WTC11 (cell line): ENCODE measurements at regions not wholly inside any gene's neighbourhood (a gene's known extent, or its start where the extent isn't known, plus 50 kb on each side); places are given as distances from the start of the nearest gene placed in this dataset.

Source experiments
- ATAC-seq: fragments of 200-7000 bp; cut with Tn5 transposase; 2 replicates; pipeline ENCODE4 v1.10.0; 2021; ENCODE audit warnings: mild to moderate bottlenecking, moderate library complexity
- CTCF ChIA-PET: fragments of 300-600 bp; sonication (Branson Sonifier 250); formaldehyde crosslinking; loops from one replicate; lab custom pipeline; 2021; ENCODE audit warnings: antibody characterized with exemption; lab: Charles Lee
- POLR2A ChIA-PET: fragments of 350-600 bp; sonication (Branson Sonifier 250); formaldehyde crosslinking; loops from one replicate; lab custom pipeline; 2021; ENCODE audit warnings: antibody characterized with exemption; lab: Charles Lee
- DNase-seq: peaks from one replicate; pipeline ENCODE4 v3.0.0; 2021; ENCODE audit warnings: low spot score
- H3K27ac Mint-ChIP-seq: 2 replicates; pipeline ENCODE4 v1.8.0; 2021; ENCODE audit warnings: mixed read lengths
- H3K27me3 Mint-ChIP-seq: 2 replicates; pipeline ENCODE4 v1.8.0; 2021; ENCODE audit warnings: low read depth, mild to moderate bottlenecking, moderate library complexity, mixed read lengths
- H3K36me3 Mint-ChIP-seq: 2 replicates; pipeline ENCODE4 v1.8.0; 2021; ENCODE audit warnings: mixed read lengths
- H3K4me1 Mint-ChIP-seq: 2 replicates; pipeline ENCODE4 v1.8.0; 2022; ENCODE audit warnings: mixed read lengths
- H3K4me3 Mint-ChIP-seq: 2 replicates; pipeline ENCODE4 v1.8.0; 2021; ENCODE audit warnings: mild to moderate bottlenecking, moderate library complexity, mixed read lengths
- H3K9me3 Mint-ChIP-seq: 2 replicates; pipeline ENCODE4 v1.8.0; 2021; ENCODE audit warnings: mixed read lengths
- ATF3 ChIP-seq: sonication (generic); formaldehyde crosslinking; conservative IDR thresholded peaks from 2 replicates; pipeline ENCODE4 v1.8.1; 2022; ENCODE audit warnings: mild to moderate bottlenecking, missing genetic modification reagents
- EMX1 ChIP-seq: fragments of 250-450 bp; sonication (Bioruptor Pico); IDR thresholded peaks from 2 replicates; pipeline ENCODE4 v1.8.0; 2021; ENCODE audit warnings: mild to moderate bottlenecking
- FOXP1 ChIP-seq: sonication (generic); formaldehyde crosslinking; IDR thresholded peaks from 2 replicates; pipeline ENCODE4 v1.8.0; 2022; ENCODE audit warnings: missing genetic modification reagents, mild to moderate bottlenecking, moderate library complexity, borderline replicate concordance
- GABPB1 ChIP-seq: sonication (generic); formaldehyde crosslinking; IDR thresholded peaks from 2 replicates; pipeline ENCODE4 v1.8.1; 2023; ENCODE audit warnings: mild to moderate bottlenecking, missing genetic modification reagents
- JUN ChIP-seq: sonication (generic); formaldehyde crosslinking; IDR thresholded peaks from 2 replicates; pipeline ENCODE4 v1.8.0; 2023; ENCODE audit warnings: mild to moderate bottlenecking, missing genetic modification reagents
- TEAD1 ChIP-seq: sonication (generic); formaldehyde crosslinking; IDR thresholded peaks from 2 replicates; pipeline ENCODE4 v1.8.0; 2022; ENCODE audit warnings: mild to moderate bottlenecking, missing genetic modification reagents
- ZBTB21 ChIP-seq: sonication (generic); formaldehyde crosslinking; IDR thresholded peaks from 2 replicates; pipeline ENCODE4 v1.8.1; 2023; ENCODE audit warnings: mild to moderate bottlenecking, missing genetic modification reagents, borderline replicate concordance
- ZMAT4 ChIP-seq: fragments of 250-450 bp; sonication (Bioruptor Pico); IDR thresholded peaks from 2 replicates; pipeline ENCODE4 v1.9.0; 2021; ENCODE audit warnings: mild to moderate bottlenecking
- ZNF263 ChIP-seq: sonication (generic); formaldehyde crosslinking; IDR thresholded peaks from 2 replicates; pipeline ENCODE4 v1.8.1; 2022; ENCODE audit warnings: low read depth, mild to moderate bottlenecking, moderate library complexity, missing genetic modification reagents
- ZNF281 ChIP-seq: sonication (generic); formaldehyde crosslinking; IDR thresholded peaks from 2 replicates; pipeline ENCODE4 v1.8.0; 2023; ENCODE audit warnings: mild to moderate bottlenecking, missing genetic modification reagents
- ZNF423 ChIP-seq: fragments of 250-450 bp; sonication (Bioruptor Pico); IDR thresholded peaks from 2 replicates; pipeline ENCODE4 v2.1.2; 2022; ENCODE audit warnings: mild to moderate bottlenecking, moderate library complexity
- TF ChIP-seq, protein P1 (sequence below): sonication (generic); formaldehyde crosslinking; IDR thresholded peaks from 2 replicates; pipeline ENCODE4 v1.8.0; 2023; ENCODE audit warnings: missing genetic modification reagents, mild to moderate bottlenecking, borderline replicate concordance
- TF ChIP-seq, protein P2 (sequence below): sonication (generic); formaldehyde crosslinking; IDR thresholded peaks from 2 replicates; pipeline ENCODE4 v1.8.1; 2023; ENCODE audit warnings: mild to moderate bottlenecking, missing genetic modification reagents, borderline replicate concordance
- TF ChIP-seq, protein P3 (sequence below): sonication (generic); formaldehyde crosslinking; IDR thresholded peaks from 2 replicates; pipeline ENCODE4 v1.8.1; 2022; ENCODE audit warnings: missing genetic modification reagents, borderline replicate concordance
- TF ChIP-seq, protein P4 (sequence below): fragments of 250-450 bp; sonication (Bioruptor Pico); IDR thresholded peaks from 2 replicates; pipeline ENCODE4 v2.1.2; 2022; ENCODE audit warnings: mild to moderate bottlenecking, moderate library complexity

DNA sequence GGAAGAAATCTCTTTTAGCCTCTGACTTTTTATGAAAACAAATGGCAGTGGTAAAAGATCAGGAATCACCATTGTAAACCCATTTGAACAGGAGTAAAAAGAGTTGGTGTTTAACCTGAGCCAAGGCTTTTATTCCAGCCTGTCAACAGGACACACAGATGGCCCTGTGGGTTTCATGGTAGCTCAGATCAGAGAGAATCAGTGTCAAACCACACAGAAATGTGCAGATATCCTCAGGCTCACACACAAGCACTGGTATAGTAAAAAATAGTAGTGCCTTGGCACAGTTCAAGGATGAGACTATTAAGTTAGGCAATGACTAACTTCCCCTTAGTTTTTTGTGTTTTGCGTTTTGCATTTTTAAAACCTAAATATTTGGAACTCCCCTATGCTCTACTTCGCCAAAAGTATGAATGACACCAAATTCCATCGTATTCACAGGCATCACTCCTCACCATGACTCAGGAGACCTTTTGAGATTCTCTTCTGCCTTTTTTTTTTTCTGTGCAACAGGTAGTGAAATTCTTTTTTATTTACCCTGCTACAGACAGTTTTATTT lies 1200.0 kb downstream of the CDH11 start (continued):
- TF ChIP-seq, protein P1, sequence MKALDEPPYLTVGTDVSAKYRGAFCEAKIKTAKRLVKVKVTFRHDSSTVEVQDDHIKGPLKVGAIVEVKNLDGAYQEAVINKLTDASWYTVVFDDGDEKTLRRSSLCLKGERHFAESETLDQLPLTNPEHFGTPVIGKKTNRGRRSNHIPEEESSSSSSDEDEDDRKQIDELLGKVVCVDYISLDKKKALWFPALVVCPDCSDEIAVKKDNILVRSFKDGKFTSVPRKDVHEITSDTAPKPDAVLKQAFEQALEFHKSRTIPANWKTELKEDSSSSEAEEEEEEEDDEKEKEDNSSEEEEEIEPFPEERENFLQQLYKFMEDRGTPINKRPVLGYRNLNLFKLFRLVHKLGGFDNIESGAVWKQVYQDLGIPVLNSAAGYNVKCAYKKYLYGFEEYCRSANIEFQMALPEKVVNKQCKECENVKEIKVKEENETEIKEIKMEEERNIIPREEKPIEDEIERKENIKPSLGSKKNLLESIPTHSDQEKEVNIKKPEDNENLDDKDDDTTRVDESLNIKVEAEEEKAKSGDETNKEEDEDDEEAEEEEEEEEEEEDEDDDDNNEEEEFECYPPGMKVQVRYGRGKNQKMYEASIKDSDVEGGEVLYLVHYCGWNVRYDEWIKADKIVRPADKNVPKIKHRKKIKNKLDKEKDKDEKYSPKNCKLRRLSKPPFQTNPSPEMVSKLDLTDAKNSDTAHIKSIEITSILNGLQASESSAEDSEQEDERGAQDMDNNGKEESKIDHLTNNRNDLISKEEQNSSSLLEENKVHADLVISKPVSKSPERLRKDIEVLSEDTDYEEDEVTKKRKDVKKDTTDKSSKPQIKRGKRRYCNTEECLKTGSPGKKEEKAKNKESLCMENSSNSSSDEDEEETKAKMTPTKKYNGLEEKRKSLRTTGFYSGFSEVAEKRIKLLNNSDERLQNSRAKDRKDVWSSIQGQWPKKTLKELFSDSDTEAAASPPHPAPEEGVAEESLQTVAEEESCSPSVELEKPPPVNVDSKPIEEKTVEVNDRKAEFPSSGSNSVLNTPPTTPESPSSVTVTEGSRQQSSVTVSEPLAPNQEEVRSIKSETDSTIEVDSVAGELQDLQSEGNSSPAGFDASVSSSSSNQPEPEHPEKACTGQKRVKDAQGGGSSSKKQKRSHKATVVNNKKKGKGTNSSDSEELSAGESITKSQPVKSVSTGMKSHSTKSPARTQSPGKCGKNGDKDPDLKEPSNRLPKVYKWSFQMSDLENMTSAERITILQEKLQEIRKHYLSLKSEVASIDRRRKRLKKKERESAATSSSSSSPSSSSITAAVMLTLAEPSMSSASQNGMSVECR, result no peak
- TF ChIP-seq TEAD1 (no peak), ZNF281 (CRISPR knock-in tag) (no peak), GABPB1 (CRISPR knock-in tag) (no peak)
- TF ChIP-seq, protein P2, sequence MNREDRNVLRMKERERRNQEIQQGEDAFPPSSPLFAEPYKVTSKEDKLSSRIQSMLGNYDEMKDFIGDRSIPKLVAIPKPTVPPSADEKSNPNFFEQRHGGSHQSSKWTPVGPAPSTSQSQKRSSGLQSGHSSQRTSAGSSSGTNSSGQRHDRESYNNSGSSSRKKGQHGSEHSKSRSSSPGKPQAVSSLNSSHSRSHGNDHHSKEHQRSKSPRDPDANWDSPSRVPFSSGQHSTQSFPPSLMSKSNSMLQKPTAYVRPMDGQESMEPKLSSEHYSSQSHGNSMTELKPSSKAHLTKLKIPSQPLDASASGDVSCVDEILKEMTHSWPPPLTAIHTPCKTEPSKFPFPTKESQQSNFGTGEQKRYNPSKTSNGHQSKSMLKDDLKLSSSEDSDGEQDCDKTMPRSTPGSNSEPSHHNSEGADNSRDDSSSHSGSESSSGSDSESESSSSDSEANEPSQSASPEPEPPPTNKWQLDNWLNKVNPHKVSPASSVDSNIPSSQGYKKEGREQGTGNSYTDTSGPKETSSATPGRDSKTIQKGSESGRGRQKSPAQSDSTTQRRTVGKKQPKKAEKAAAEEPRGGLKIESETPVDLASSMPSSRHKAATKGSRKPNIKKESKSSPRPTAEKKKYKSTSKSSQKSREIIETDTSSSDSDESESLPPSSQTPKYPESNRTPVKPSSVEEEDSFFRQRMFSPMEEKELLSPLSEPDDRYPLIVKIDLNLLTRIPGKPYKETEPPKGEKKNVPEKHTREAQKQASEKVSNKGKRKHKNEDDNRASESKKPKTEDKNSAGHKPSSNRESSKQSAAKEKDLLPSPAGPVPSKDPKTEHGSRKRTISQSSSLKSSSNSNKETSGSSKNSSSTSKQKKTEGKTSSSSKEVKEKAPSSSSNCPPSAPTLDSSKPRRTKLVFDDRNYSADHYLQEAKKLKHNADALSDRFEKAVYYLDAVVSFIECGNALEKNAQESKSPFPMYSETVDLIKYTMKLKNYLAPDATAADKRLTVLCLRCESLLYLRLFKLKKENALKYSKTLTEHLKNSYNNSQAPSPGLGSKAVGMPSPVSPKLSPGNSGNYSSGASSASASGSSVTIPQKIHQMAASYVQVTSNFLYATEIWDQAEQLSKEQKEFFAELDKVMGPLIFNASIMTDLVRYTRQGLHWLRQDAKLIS (CRISPR knock-in tag), result no peak

DNA sequence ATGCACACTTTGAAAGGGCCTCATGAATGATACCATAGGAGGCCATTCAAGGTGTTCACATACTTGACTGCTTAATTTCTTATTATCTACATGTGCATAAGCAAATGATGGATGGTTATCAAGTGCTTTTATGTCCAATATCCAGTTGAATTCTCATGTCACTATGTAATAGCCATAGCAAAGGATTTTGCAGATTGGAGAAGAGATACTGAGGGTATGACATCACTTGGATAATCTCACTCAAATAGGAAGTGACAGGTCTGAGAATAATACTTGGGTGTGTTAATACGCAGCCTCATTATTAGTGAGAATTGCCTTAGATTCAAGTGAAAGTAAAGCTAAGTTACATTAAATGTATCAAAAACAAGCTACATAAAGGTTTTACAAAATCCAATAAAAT lies 1208.6 kb downstream of the CDH11 start:
- H3K4me1 Mint-ChIP-seq, result no peaks in the 10 kb centered on the region
- peaks cover 2% of the 10 kb centered on the region for H3K36me3 Mint-ChIP-seq
- CTCF ChIA-PET, result no interaction called here
- no peak overlapping the region for H3K4me3 Mint-ChIP-seq
- no peak for ATAC-seq
- H3K9me3 Mint-ChIP-seq, result peaks cover 14% of the 10 kb centered on the region
- no peak overlapping the region for H3K27ac Mint-ChIP-seq
- POLR2A ChIA-PET, result no interaction called here
- no peak for DNase-seq
- H3K27me3 Mint-ChIP-seq, result no peaks in the 10 kb centered on the region; the same call in 1 of the 2 replicates
- TF ChIP-seq FOXP1 (CRISPR knock-in tag) (no peak), ZBTB21 (no peak), ZMAT4 (CRISPR knock-in tag) (no peak), EMX1 (CRISPR knock-in tag) (no peak), ZNF263 (CRISPR knock-in tag) (no peak), ZNF423 (CRISPR knock-in tag) (no peak), ATF3 (CRISPR knock-in tag) (no peak), JUN (CRISPR knock-in tag) (no peak)
- TF ChIP-seq, protein P3, sequence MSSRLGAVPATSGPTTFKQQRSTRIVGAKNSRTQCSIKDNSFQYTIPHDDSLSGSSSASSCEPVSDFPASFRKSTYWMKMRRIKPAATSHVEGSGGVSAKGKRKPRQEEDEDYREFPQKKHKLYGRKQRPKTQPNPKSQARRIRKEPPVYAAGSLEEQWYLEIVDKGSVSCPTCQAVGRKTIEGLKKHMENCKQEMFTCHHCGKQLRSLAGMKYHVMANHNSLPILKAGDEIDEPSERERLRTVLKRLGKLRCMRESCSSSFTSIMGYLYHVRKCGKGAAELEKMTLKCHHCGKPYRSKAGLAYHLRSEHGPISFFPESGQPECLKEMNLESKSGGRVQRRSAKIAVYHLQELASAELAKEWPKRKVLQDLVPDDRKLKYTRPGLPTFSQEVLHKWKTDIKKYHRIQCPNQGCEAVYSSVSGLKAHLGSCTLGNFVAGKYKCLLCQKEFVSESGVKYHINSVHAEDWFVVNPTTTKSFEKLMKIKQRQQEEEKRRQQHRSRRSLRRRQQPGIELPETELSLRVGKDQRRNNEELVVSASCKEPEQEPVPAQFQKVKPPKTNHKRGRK, result no peak
- TF ChIP-seq, protein P2 (CRISPR knock-in tag), result no peak
- TF ChIP-seq, protein P4, sequence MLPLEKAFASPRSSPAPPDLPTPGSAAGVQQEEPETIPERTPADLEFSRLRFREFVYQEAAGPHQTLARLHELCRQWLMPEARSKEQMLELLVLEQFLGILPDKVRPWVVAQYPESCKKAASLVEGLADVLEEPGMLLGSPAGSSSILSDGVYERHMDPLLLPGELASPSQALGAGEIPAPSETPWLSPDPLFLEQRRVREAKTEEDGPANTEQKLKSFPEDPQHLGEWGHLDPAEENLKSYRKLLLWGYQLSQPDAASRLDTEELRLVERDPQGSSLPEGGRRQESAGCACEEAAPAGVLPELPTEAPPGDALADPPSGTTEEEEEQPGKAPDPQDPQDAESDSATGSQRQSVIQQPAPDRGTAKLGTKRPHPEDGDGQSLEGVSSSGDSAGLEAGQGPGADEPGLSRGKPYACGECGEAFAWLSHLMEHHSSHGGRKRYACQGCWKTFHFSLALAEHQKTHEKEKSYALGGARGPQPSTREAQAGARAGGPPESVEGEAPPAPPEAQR, result no peak
